SU-DHL-6 (cell line): ENCODE measurements at regions not wholly inside any gene's neighbourhood (a gene's known extent, or its start where the extent isn't known, plus 50 kb on each side); places are given as distances from the start of the nearest gene placed in this dataset.

ENCODE experiments used
- CTCF ChIP-seq: fragments of 200-600 bp; sonication (generic); IDR thresholded peaks from one replicate; pipeline ENCODE4 v1.5.1; 2017; ENCODE audit warnings: antibody characterized with exemption, mild to moderate bottlenecking, low read length, moderate library complexity; ENCODE audit not compliant: insufficient read depth, poor library complexity, severe bottlenecking
- EZH2phosphoT487 ChIP-seq: fragments of 200-600 bp; sonication (generic), shearing (Covaris generic); conservative IDR thresholded peaks from 2 replicates; pipeline ENCODE4 v1.6.1; 2018; ENCODE audit warnings: mild to moderate bottlenecking, antibody characterized with exemption, low read length, moderate library complexity, mixed read lengths

GRCh38 chr2:41972819-41973218, 75.0 kb upstream of the PKDCC start:
- TF ChIP-seq CTCF: no peak
- TF ChIP-seq EZH2phosphoT487: no peak
